Vagina (tissue), 2 donors: ENCODE measurements at regions not wholly inside any gene's neighbourhood (a gene's known extent, or its start where the extent isn't known, plus 50 kb on each side); places are given as distances from the start of the nearest gene placed in this dataset.

Experiments
- DNase-seq, 2 donors: peaks; one replicate each; pipeline ENCODE4 v3.0.0-alpha.2; 2017; ENCODE audit errors: extremely low spot score in 2 of 2
- H3K27ac ChIP-seq: fragments of 200-600 bp; sonication (generic); one replicate; pipeline ENCODE4 v1.5.1; 2019
- H3K27me3 ChIP-seq: fragments of 200-600 bp; sonication (generic); one replicate; pipeline ENCODE4 v1.5.1; 2019
- H3K36me3 ChIP-seq, 2 donors: fragments of 200-600 bp; sonication (generic); one replicate each; pipeline ENCODE4 v1.5.1; 2017 to 2019
- H3K4me1 ChIP-seq: fragments of 200-600 bp; sonication (generic); one replicate; pipeline ENCODE4 v1.5.1; 2019
- H3K4me3 ChIP-seq, 2 donors: fragments of 200-600 bp; sonication (generic); 1 replicate in 1 of 2; 2 replicates in 1 of 2; pipeline ENCODE4 v1.5.1; 2016 to 2019
- H3K9me3 ChIP-seq: fragments of 200-600 bp; sonication (generic); one replicate; pipeline ENCODE4 v1.5.1; 2019
- CTCF ChIP-seq, 3 experiments: fragments of 450-650 bp in 2 of 3; fragments of 200-600 bp in 1 of 3; sonication (generic) in 1 of 3; IDR thresholded peaks; one replicate each; pipeline ENCODE4 v1.5.1; 2017 to 2019; ENCODE audit warnings: antibody characterized with exemption in 3 of 3, mild to moderate bottlenecking in 2 of 3, moderate library complexity in 2 of 3
- POLR2A ChIP-seq, 2 donors: fragments of 450-650 bp; IDR thresholded peaks; one replicate each; pipeline ENCODE4 v1.6.1; 2017; ENCODE audit warnings: antibody characterized with exemption in 2 of 2, mild to moderate bottlenecking in 2 of 2, moderate library complexity in 2 of 2
- POLR2AphosphoS5 ChIP-seq, 2 donors: sonication (generic); formaldehyde crosslinking; IDR thresholded peaks; one replicate each; pipeline ENCODE4 v1.9.0; 2017; ENCODE audit warnings: antibody characterized with exemption in 2 of 2, mild to moderate bottlenecking in 2 of 2, low read depth in 1 of 2; ENCODE audit not compliant: insufficient read depth in 1 of 2
- intact Hi-C: fragments of 100-400 bp; cut with DNase I; formaldehyde crosslinking; loops from one replicate; pipeline ENCODE4 v1.15.1; 2023

DNA sequence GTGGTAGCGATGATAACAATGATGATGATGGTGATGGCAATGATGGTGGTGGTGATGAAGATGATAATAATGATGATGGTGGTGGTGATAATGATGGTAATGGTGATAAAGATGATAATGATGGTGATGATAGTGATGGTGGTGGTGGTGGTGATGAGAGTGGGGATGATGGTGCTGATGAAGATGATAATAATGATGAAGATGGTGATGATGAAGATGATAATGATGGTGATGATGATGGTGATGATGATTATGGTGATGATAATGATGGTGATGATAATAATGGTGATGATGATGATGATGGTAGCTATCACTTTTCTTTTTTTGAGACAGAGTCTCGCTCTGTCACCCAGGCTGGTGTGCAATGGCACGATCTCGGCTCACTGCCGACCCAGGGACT, 144.5 kb upstream of the PCBD1 start:
- H3K27ac ChIP-seq = no peak overlapping the region
- intact Hi-C loops = no loop called here
- DNase-seq = no peak
- H3K36me3 ChIP-seq = no peaks in the 10 kb centered on the region
- H3K9me3 ChIP-seq = no peaks in the 10 kb centered on the region
- no peak overlapping the region for H3K4me3 ChIP-seq
- H3K4me1 ChIP-seq = no peaks in the 10 kb centered on the region
- H3K27me3 ChIP-seq = no peaks in the 10 kb centered on the region
- TF ChIP-seq POLR2AphosphoS5 (IDR thresholded peaks at IDR 0.05; ENCODE audit: insufficient read depth in 1 of 2, low read depth in 1 of 2) (no peak), POLR2A (IDR thresholded peaks at IDR 0.05) (no peak), CTCF (IDR thresholded peaks at IDR 0.05) (no peak)

GRCh38 chr10:71033396-71033980, 145.1 kb upstream of the PCBD1 start:
- Histone ChIP-seq H3K27me3 (no peaks in the 10 kb centered on the region), H3K36me3 (no peaks in the 10 kb centered on the region), H3K4me3 (no peak overlapping the region), H3K4me1 (no peaks in the 10 kb centered on the region), H3K27ac (no peak overlapping the region), H3K9me3 (no peaks in the 10 kb centered on the region)
- TF ChIP-seq POLR2A (IDR thresholded peaks at IDR 0.05) (no peak), CTCF (IDR thresholded peaks at IDR 0.05) (no peak), POLR2AphosphoS5 (IDR thresholded peaks at IDR 0.05; ENCODE audit: insufficient read depth in 1 of 2, low read depth in 1 of 2) (no peak)
- DNase-seq = no peak
- intact Hi-C loops = no loop called here

DNA sequence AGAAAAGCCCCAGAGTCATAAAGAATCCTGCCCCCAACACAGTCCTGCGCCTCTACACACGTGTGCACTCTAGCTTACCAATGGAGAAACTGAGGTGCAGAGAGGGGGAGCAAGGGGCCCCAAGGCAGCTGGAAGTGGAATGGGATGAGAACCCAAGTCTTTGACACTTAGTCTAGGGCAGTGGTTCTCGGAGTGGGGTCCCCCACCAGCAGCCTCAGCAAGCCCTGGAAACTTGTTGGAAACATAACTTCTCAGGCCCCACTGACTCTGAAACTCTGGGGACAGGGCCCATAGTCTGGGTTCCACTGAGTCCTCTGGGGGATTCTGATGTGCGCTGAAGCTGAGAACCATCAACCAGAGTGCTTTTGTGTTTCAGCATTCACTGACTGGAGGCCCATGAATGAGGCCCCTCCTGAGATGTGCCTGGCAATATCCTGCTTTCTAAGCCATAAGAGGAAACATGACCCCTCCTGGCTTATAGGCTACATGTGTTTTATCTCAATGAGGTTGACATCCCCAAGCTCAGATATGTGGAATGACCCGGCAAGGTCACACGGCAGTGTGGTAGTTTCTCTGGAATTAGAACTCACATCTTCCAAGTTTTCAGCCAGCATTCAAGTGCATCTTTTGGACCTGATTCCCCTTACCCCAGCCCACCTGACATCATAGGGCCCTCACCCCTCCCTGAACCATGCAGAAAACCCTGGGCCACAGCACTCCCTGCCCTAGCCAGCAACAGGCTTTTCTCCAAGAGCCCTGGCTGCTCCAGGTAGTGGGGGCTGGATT, 147.3 kb upstream of the PCBD1 start:
- H3K27me3 ChIP-seq = no peaks in the 10 kb centered on the region
- H3K4me1 ChIP-seq = no peaks in the 10 kb centered on the region
- H3K36me3 ChIP-seq = no peaks in the 10 kb centered on the region
- intact Hi-C loops = no loop called here
- H3K9me3 ChIP-seq = no peaks in the 10 kb centered on the region
- no peak for TF ChIP-seq POLR2AphosphoS5 (IDR thresholded peaks at IDR 0.05; ENCODE audit: insufficient read depth in 1 of 2, low read depth in 1 of 2)
- TF ChIP-seq POLR2A (IDR thresholded peaks at IDR 0.05) = no peak
- no peak for TF ChIP-seq CTCF (IDR thresholded peaks at IDR 0.05)
- no peak for DNase-seq
- no peak overlapping the region for H3K4me3 ChIP-seq
- H3K27ac ChIP-seq = no peak overlapping the region

DNA sequence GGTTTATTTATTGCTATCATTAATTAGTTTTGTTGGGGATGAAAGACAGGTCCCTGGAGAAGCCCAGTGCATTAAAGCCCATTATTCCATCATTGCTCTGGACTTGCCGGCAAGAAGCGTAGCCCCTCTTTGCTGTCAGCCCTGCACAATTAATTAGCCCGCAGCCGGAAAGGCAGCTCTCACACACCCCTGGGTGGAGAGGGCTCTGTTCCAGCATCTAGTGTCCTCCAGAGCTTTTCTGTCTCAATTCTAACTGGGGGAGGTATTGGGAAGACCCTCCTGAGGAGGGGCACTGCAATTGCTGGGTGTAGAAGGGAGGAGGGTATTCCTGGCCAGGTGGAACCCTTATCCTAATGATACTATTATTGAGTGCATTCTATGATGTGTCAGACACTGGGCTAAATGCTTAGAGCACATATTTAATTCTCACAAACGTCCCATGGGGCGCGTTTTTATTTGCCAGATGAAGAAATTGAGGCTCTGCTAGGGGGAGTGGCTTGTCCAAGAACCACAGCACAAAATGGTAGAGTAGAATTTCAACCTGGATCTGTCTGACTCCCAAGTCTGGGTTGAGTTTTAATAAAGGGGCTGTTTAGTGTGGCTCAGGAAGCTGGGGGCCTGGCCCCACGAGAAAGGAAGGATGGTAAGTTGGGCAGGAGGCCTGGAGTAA, 148.1 kb upstream of the PCBD1 start:
- Histone ChIP-seq H3K27me3 (no peaks in the 10 kb centered on the region), H3K4me1 (no peaks in the 10 kb centered on the region), H3K4me3 (no peak overlapping the region), H3K27ac (no peak overlapping the region), H3K9me3 (no peaks in the 10 kb centered on the region), H3K36me3 (no peaks in the 10 kb centered on the region)
- TF ChIP-seq POLR2A (IDR thresholded peaks at IDR 0.05) (no peak), POLR2AphosphoS5 (IDR thresholded peaks at IDR 0.05; ENCODE audit: insufficient read depth in 1 of 2, low read depth in 1 of 2) (no peak)
- DNase-seq = no peak
- intact Hi-C loops = no loop called here

DNA sequence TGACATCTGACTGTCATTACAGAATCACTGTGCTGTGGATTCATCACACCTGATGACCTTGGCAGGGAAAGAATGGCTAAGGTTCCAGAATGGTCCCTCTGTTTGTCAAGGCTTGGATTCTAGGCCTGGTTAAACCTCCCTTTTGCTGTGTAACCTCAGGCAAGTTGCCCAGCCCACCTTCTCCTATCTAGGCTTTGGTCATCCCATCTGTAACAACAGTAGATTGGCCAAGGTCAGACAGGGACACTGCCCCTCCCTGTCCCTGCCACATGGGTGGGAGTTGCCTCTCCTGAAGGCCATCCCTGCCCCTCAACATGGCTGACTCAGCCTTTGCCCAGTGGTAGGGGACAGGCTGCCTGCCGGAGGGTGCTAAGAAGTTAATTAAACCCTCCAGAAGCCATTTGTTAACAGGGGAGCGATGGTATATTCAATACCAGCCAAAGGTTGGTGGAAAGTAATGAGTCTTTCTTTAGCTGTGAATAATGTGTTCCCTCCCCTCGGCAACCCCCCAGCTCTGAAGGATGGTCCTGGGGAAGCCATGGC, 149.8 kb upstream of the PCBD1 start:
- intact Hi-C loops = no loop called here
- Histone ChIP-seq H3K27ac (no peak overlapping the region), H3K36me3 (no peaks in the 10 kb centered on the region), H3K4me1 (no peaks in the 10 kb centered on the region), H3K4me3 (no peak overlapping the region), H3K9me3 (no peaks in the 10 kb centered on the region), H3K27me3 (no peaks in the 10 kb centered on the region)
- DNase-seq = no peak
- no peak for TF ChIP-seq POLR2A (IDR thresholded peaks at IDR 0.05)
